ENCODE measurements at regions not wholly inside any gene's neighbourhood (a gene's known extent, or its start where the extent isn't known, plus 50 kb on each side); places are given as distances from the start of the nearest gene placed in this dataset.
"Not testable (repeated sequence)": the region's sequence is repeated elsewhere in the genome, so short reads cannot be mapped to it uniquely, and the experiment has no call there.

GRCh38 chr12:17035372-17035771, 429.4 kb upstream of the LMO3 start:
- Histone ChIP-seq H3K27me3 (replicated peaks; ENCODE audit: control insufficient read depth, insufficient read depth, low read length) (no peaks in the 10 kb centered on the region), H3K9me3 (ENCODE audit: control insufficient read depth, low read length) (no peaks in the 10 kb centered on the region), H3K36me3 (ENCODE audit: control insufficient read depth, insufficient read depth, low read length, severe bottlenecking) (no peaks in the 10 kb centered on the region), H3K4me1 (ENCODE audit: control insufficient read depth, insufficient read depth, low read length) (no peaks in the 10 kb centered on the region), H3K4me3 (ENCODE audit: low read length) (no peak overlapping the region), H3K9ac (ENCODE audit: low read length) (no peak overlapping the region)
- DNase-seq (ENCODE audit: low read depth) = no peak

GRCh38 chr12:17030338-17030737, 424.4 kb upstream of the LMO3 start:
- Histone ChIP-seq H3K9me3 (ENCODE audit: control insufficient read depth, low read length) (no peaks in the 10 kb centered on the region), H3K4me3 (ENCODE audit: low read length) (no peak overlapping the region), H3K27me3 (replicated peaks; ENCODE audit: control insufficient read depth, insufficient read depth, low read length) (no peaks in the 10 kb centered on the region), H3K4me1 (ENCODE audit: control insufficient read depth, insufficient read depth, low read length) (no peaks in the 10 kb centered on the region), H3K9ac (ENCODE audit: low read length) (no peak overlapping the region), H3K36me3 (ENCODE audit: control insufficient read depth, insufficient read depth, low read length, severe bottlenecking) (no peaks in the 10 kb centered on the region)
- no peak for DNase-seq (ENCODE audit: low read depth)

GRCh38 chr12:17028348-17028747, 422.4 kb upstream of the LMO3 start:
- Histone ChIP-seq H3K9ac (ENCODE audit: low read length) (no peak overlapping the region), H3K4me1 (ENCODE audit: control insufficient read depth, insufficient read depth, low read length) (no peaks in the 10 kb centered on the region), H3K27me3 (replicated peaks; ENCODE audit: control insufficient read depth, insufficient read depth, low read length) (no peaks in the 10 kb centered on the region), H3K4me3 (ENCODE audit: low read length) (no peak overlapping the region), H3K36me3 (ENCODE audit: control insufficient read depth, insufficient read depth, low read length, severe bottlenecking) (no peaks in the 10 kb centered on the region), H3K9me3 (ENCODE audit: control insufficient read depth, low read length) (no peaks in the 10 kb centered on the region)
- no peak for DNase-seq (ENCODE audit: low read depth)

GRCh38 chr12:17025424-17025823, 419.5 kb upstream of the LMO3 start:
- not testable (repeated sequence) for H3K36me3 ChIP-seq (ENCODE audit: control insufficient read depth, insufficient read depth, low read length, severe bottlenecking); DNase-seq (ENCODE audit: low read depth); H3K4me3 ChIP-seq (ENCODE audit: low read length); H3K9me3 ChIP-seq (ENCODE audit: control insufficient read depth, low read length); H3K9ac ChIP-seq (ENCODE audit: low read length); H3K27me3 ChIP-seq (replicated peaks; ENCODE audit: control insufficient read depth, insufficient read depth, low read length); H3K4me1 ChIP-seq (ENCODE audit: control insufficient read depth, insufficient read depth, low read length)

- H3K9me3 ChIP-seq (ENCODE audit: control insufficient read depth, low read length) = no peaks in the 10 kb centered on the region
- no peak for DNase-seq (ENCODE audit: low read depth)
- no peaks in the 10 kb centered on the region for H3K27me3 ChIP-seq (replicated peaks; ENCODE audit: control insufficient read depth, insufficient read depth, low read length)
- no peaks in the 10 kb centered on the region for H3K4me1 ChIP-seq (ENCODE audit: control insufficient read depth, insufficient read depth, low read length)
- H3K4me3 ChIP-seq (ENCODE audit: low read length) = no peak overlapping the region
- H3K9ac ChIP-seq (ENCODE audit: low read length) = no peak overlapping the region
- no peaks in the 10 kb centered on the region for H3K36me3 ChIP-seq (ENCODE audit: control insufficient read depth, insufficient read depth, low read length, severe bottlenecking)
These were observed 414.8 kb upstream of the LMO3 start for GRCh38 chr12:17020765-17021164.

GRCh38 chr12:17017402-17017801, 411.4 kb upstream of the LMO3 start:
- no peaks in the 10 kb centered on the region for H3K27me3 ChIP-seq (replicated peaks; ENCODE audit: control insufficient read depth, insufficient read depth, low read length)
- H3K36me3 ChIP-seq (ENCODE audit: control insufficient read depth, insufficient read depth, low read length, severe bottlenecking) = no peaks in the 10 kb centered on the region
- H3K4me1 ChIP-seq (ENCODE audit: control insufficient read depth, insufficient read depth, low read length) = no peaks in the 10 kb centered on the region
- DNase-seq (ENCODE audit: low read depth) = no peak
- H3K9me3 ChIP-seq (ENCODE audit: control insufficient read depth, low read length) = peaks cover 7% of the 10 kb centered on the region
- no peak overlapping the region for H3K4me3 ChIP-seq (ENCODE audit: low read length)
- H3K9ac ChIP-seq (ENCODE audit: low read length) = no peak overlapping the region

GRCh38 chr12:17016116-17016864, 410.3 kb upstream of the LMO3 start:
- Histone ChIP-seq H3K9me3 (ENCODE audit: control insufficient read depth, low read length) (peaks cover 7% of the 10 kb centered on the region), H3K36me3 (ENCODE audit: control insufficient read depth, insufficient read depth, low read length, severe bottlenecking) (no peaks in the 10 kb centered on the region), H3K4me1 (ENCODE audit: control insufficient read depth, insufficient read depth, low read length) (no peaks in the 10 kb centered on the region), H3K9ac (ENCODE audit: low read length) (no peak overlapping the region), H3K4me3 (ENCODE audit: low read length) (no peak overlapping the region), H3K27me3 (replicated peaks; ENCODE audit: control insufficient read depth, insufficient read depth, low read length) (no peaks in the 10 kb centered on the region)
- DNase-seq (ENCODE audit: low read depth) = no peak

- Histone ChIP-seq H3K4me1 (ENCODE audit: control insufficient read depth, insufficient read depth, low read length) (no peaks in the 10 kb centered on the region), H3K9ac (ENCODE audit: low read length) (no peak overlapping the region), H3K36me3 (ENCODE audit: control insufficient read depth, insufficient read depth, low read length, severe bottlenecking) (no peaks in the 10 kb centered on the region), H3K9me3 (ENCODE audit: control insufficient read depth, low read length) (peaks cover 7% of the 10 kb centered on the region), H3K4me3 (ENCODE audit: low read length) (no peak overlapping the region), H3K27me3 (replicated peaks; ENCODE audit: control insufficient read depth, insufficient read depth, low read length) (no peaks in the 10 kb centered on the region)
- no peak for DNase-seq (ENCODE audit: low read depth)
These were observed 409.5 kb upstream of the LMO3 start for GRCh38 chr12:17015501-17015900.

GRCh38 chr12:17007442-17008040, 401.6 kb upstream of the LMO3 start:
- H3K36me3 ChIP-seq (ENCODE audit: control insufficient read depth, insufficient read depth, low read length, severe bottlenecking); DNase-seq (ENCODE audit: low read depth); H3K9ac ChIP-seq (ENCODE audit: low read length); H3K27me3 ChIP-seq (replicated peaks; ENCODE audit: control insufficient read depth, insufficient read depth, low read length); H3K4me3 ChIP-seq (ENCODE audit: low read length); H3K4me1 ChIP-seq (ENCODE audit: control insufficient read depth, insufficient read depth, low read length); H3K9me3 ChIP-seq (ENCODE audit: control insufficient read depth, low read length): not testable (repeated sequence)

GRCh38 chr12:16998538-16998937, 392.6 kb upstream of the LMO3 start:
- DNase-seq (ENCODE audit: low read depth); H3K9me3 ChIP-seq (ENCODE audit: control insufficient read depth, low read length); H3K36me3 ChIP-seq (ENCODE audit: control insufficient read depth, insufficient read depth, low read length, severe bottlenecking); H3K4me3 ChIP-seq (ENCODE audit: low read length); H3K27me3 ChIP-seq (replicated peaks; ENCODE audit: control insufficient read depth, insufficient read depth, low read length); H3K4me1 ChIP-seq (ENCODE audit: control insufficient read depth, insufficient read depth, low read length); H3K9ac ChIP-seq (ENCODE audit: low read length): not testable (repeated sequence)

- Histone ChIP-seq H3K4me3 (ENCODE audit: low read length) (no peak overlapping the region), H3K4me1 (ENCODE audit: control insufficient read depth, insufficient read depth, low read length) (no peaks in the 10 kb centered on the region), H3K9ac (ENCODE audit: low read length) (no peak overlapping the region), H3K9me3 (ENCODE audit: control insufficient read depth, low read length) (peaks cover 7% of the 10 kb centered on the region), H3K36me3 (ENCODE audit: control insufficient read depth, insufficient read depth, low read length, severe bottlenecking) (no peaks in the 10 kb centered on the region), H3K27me3 (replicated peaks; ENCODE audit: control insufficient read depth, insufficient read depth, low read length) (no peaks in the 10 kb centered on the region)
- DNase-seq (ENCODE audit: low read depth) = no peak
These were observed 378.5 kb upstream of the LMO3 start for GRCh38 chr12:16984484-16984883.
